HG03571 (cell line): ENCODE measurements at regions not wholly inside any gene's neighbourhood (a gene's known extent, or its start where the extent isn't known, plus 50 kb on each side); places are given as distances from the start of the nearest gene placed in this dataset.
A peak's percentile ranks its signal among the peaks of the same experiment; 100 is the strongest.

Experiments
- ATAC-seq: cut with Tn5 transposase; IDR thresholded peaks from one replicate; pipeline ENCODE4 v1.9.1; 2021; ENCODE audit not compliant: unreplicated experiment

DNA sequence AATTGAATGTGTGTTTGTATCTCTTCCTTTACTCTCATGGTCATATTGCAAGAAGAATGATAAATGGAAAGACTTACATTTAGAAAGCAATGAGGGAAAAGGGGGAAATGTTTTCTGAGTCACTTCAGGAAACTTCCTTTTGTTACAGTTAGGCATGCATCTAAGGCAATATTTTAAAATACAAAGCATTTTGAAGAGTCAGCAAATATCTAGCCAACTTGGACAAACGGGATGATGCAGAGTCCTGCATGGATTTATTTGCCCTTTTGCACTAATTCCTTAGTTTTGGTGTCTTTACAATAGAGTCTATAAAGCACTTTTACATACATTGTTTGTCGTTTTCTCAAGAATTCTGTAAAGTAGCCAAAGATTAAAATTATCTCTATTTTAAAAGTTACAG, 286.2 kb upstream of the UBE2E2 start:
- ATAC-seq = no peak

DNA sequence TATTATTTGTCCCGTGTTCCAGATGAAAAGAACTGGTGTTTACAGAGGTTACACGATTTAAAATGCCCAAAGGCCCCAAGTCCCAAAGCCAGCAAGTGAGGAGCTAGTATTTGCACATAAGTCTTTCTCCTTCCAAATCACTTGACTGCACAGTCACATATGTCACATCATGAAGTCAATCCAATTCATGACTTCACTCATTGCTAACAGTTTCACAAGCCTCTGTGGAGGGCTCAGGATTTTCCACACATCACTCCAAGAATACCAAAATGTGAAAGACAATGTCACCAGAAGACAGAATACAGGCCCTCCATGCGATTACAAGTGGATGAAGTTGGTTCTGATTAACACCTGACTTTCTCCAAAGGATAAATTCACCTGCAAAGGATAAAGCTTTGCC, 283.1 kb upstream of the UBE2E2 start:
- ATAC-seq = no peak

DNA sequence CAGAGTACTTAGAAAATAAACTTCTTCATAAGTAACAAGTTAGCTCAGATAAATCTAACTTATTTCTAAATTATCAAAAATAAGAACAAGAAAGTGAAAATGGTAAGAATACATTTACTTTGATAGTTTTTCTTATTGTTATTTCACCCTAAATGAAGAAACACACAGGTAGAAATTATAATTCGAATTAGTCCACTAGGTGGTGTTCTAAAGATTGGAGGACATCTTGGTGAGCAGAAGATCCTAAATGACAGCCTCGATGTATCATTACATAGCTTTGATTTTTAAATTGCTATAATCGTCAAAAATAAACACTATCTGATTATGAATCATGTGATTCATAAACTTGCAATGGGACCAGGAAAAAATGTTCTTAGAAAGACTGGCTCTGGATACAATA, 280.8 kb upstream of the UBE2E2 start:
- no peak for ATAC-seq

- no peak for ATAC-seq
Observed at GRCh38 chr3:22923711-22924110, 279.4 kb upstream of the UBE2E2 start.

GRCh38 chr3:22928216-22929110, 274.7 kb upstream of the UBE2E2 start:
- ATAC-seq = no peak

- no peak for ATAC-seq
Observed at GRCh38 chr3:22933051-22933840, 269.9 kb upstream of the UBE2E2 start.

GRCh38 chr3:22933841-22934116, 269.3 kb upstream of the UBE2E2 start:
- ATAC-seq = no peak

- no peak for ATAC-seq
Observed at GRCh38 chr3:22935040-22935439, 268.1 kb upstream of the UBE2E2 start.

DNA sequence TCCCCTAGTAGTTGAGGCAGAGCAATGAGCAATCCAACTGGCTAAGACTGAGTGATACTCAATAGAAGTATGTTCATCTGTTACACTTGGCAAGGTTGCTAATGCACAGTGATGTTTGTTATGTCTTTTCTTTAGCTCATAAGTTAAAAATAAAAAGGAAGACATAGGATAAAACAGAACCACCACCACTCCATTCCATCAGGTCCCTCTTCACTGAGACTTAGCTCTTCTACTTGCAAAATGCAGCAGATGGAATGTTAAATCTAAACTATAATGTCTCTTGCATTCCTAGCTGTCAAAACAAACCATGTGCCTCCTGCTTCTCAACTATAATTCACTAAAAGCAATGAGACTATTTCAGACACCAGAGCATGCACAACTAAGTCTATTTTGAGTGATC, 265.6 kb upstream of the UBE2E2 start:
- no peak for ATAC-seq

GRCh38 chr3:22938739-22939138, 264.4 kb upstream of the UBE2E2 start:
- no peak for ATAC-seq

GRCh38 chr3:22939349-22939748, 263.8 kb upstream of the UBE2E2 start:
- no peak for ATAC-seq

GRCh38 chr3:22940285-22940684, 262.8 kb upstream of the UBE2E2 start:
- no peak for ATAC-seq

- no peak for ATAC-seq
Observed at GRCh38 chr3:22942981-22943380, 260.1 kb upstream of the UBE2E2 start.

GRCh38 chr3:22947851-22948250, 255.3 kb upstream of the UBE2E2 start:
- no peak for ATAC-seq

DNA sequence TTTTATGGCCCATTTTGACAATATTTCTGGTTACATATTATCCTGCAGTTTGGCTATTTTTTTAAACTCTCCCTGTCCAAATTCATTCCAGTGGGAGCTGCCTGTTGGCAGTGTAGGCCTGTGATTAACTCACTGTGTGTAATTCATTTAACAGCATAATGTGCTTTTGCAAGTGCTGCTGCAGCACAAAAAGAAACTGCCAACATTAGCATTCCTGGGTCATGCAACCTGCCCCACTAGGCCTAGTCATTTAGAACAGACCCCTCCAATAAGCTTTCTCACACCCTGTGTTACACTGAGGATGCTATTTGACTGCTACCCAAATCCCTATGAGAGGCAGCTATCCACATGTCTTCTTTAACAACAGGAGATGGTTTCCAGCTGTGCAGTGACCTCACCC, 251.2 kb upstream of the UBE2E2 start:
- ATAC-seq = no peak

GRCh38 chr3:22952860-22953259, 250.3 kb upstream of the UBE2E2 start:
- no peak for ATAC-seq

DNA sequence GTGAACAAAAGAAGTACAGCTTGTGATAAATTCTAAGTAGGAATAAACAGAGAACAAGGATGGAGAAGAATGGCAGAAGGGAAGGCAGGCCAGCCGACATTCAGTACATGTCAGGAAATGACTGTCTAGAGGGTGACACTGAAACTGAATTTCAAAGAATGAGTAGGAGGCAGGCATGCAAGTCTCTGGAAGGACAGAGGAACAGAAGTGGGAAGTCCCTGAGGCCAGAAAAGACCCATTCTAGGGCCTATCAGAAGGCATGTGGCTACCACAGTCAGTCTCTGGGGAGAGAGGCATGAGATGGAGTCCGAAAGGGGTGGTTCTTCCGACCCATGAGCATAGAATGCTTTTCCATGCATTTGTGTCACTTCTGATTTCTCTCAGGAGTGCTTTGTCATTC, 243.5 kb upstream of the UBE2E2 start:
- ATAC-seq = peak; percentile 91

GRCh38 chr3:22960105-22960984, 242.8 kb upstream of the UBE2E2 start:
- ATAC-seq = no peak

DNA sequence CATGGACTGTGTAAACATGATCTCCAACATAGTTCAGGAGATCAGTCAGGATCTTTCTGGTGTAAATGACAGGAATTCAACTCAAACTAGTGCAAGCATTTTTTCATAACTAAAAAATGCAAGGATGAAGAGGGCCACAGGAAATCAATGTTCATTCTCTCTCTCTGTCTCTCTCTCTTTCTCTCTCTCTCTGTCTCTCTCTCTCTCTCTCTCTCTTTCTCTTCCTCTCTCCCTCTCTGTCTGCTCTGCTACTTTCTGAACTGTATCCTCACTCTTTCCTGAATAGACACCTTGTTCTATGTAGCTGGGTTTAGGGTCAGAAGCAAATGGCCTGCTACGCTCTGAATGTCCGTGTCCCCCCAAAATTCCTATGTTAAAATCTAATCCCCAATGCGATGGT, 240.9 kb upstream of the UBE2E2 start:
- no peak for ATAC-seq

DNA sequence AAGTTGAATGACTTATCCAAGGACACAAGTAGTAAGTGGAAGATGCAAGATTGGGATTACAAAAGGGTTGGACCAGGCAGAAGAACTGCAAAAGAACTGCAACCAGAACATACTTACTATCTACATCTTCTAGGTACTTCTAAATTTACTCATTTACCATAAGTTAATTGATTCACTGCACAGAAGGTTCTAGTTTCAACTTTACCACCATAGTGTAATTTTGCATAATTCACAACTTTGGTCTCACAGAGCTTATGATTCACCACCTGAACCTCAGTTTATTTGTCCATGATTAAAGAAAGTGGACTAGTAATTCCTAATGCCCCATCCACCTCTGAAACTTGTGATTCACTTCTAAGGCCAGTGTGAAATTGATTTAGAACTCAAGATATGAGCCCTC, 236.8 kb upstream of the UBE2E2 start:
- no peak for ATAC-seq

- ATAC-seq = no peak
Observed at GRCh38 chr3:22969276-22969675, 233.9 kb upstream of the UBE2E2 start.

GRCh38 chr3:22971497-22971896, 231.6 kb upstream of the UBE2E2 start:
- ATAC-seq = no peak
